Panc1 (cell line): ENCODE measurements at regions not wholly inside any gene's neighbourhood (a gene's known extent, or its start where the extent isn't known, plus 50 kb on each side); places are given as distances from the start of the nearest gene placed in this dataset.

ENCODE experiments used
- ATAC-seq: fragments of 200-7000 bp; cut with Tn5 transposase; 2 replicates; pipeline ENCODE4 v1.9.1; 2020; ENCODE audit warnings: mild to moderate bottlenecking, moderate library complexity
- BruUV-seq: library from RNA; stranded (reverse); fragments of 400-500 nt; replicated peaks from 2 replicates; lab custom pipeline; 2021; lab: Mats Ljungman, UMichigan
- CTCF ChIA-PET: fragments of 300-600 bp; sonication (Branson Sonifier 250); formaldehyde crosslinking; loops from one replicate; lab custom pipeline; 2022; ENCODE audit warnings: antibody characterized with exemption; lab: Charles Lee
- POLR2A ChIA-PET: fragments of 300-600 bp; sonication (Branson Sonifier 250); formaldehyde crosslinking; loops from one replicate; lab custom pipeline; 2022; ENCODE audit warnings: antibody characterized with exemption; lab: Charles Lee
- DNase-seq: peaks from one replicate; pipeline ENCODE4 v3.0.0-alpha.2; 2010; ENCODE audit warnings: low read depth, low spot score
- H3K27ac ChIP-seq: 2 replicates; pipeline ENCODE4 v1.5.1; 2011; ENCODE audit warnings: mild to moderate bottlenecking, low read length, inconsistent platforms
- H3K27me3 ChIP-seq: fragments of 200-500 bp; sonication (Bioruptor generic); 2 replicates; pipeline ENCODE4 v1.6.0; 2014; ENCODE audit warnings: low read length, inconsistent platforms; ENCODE audit not compliant: control insufficient read depth, insufficient read depth
- H3K36me3 ChIP-seq: fragments of 200-500 bp; sonication (Bioruptor generic); 2 replicates; pipeline ENCODE4 v1.5.1; 2014; ENCODE audit warnings: inconsistent platforms, mild to moderate bottlenecking, low read length, moderate library complexity; ENCODE audit not compliant: control insufficient read depth, insufficient read depth
- H3K4me1 ChIP-seq: 2 replicates; pipeline ENCODE4 v1.5.1; 2011; ENCODE audit warnings: inconsistent platforms, mild to moderate bottlenecking, low read length, moderate library complexity; ENCODE audit not compliant: control insufficient read depth, insufficient read depth
- H3K4me3 ChIP-seq, 2 experiments: 2 replicates each; pipeline ENCODE4 v1.5.1; 2011 to 2012; ENCODE audit warnings: low read depth in 2 of 2, low read length in 2 of 2, mild to moderate bottlenecking in 2 of 2, inconsistent platforms in 1 of 2, moderate library complexity in 1 of 2
- H3K9me3 ChIP-seq: fragments of 200-500 bp; sonication (Bioruptor generic); 2 replicates; pipeline ENCODE4 v1.5.1; 2014; ENCODE audit warnings: low read depth, mild to moderate bottlenecking, inconsistent platforms, low read length, moderate library complexity; ENCODE audit not compliant: control insufficient read depth, insufficient read depth
- POLR2AphosphoS5 ChIP-seq: IDR thresholded peaks from 2 replicates; pipeline ENCODE4 v1.6.1; 2012; ENCODE audit warnings: mild to moderate bottlenecking, low read depth, low read length, moderate library complexity
- SIN3A ChIP-seq: IDR thresholded peaks from 2 replicates; pipeline ENCODE4 v1.6.1; 2012; ENCODE audit warnings: low read depth, mild to moderate bottlenecking, low read length, moderate library complexity, borderline replicate concordance; ENCODE audit not compliant: insufficient read depth
- TCF7L2 ChIP-seq: IDR thresholded peaks from 2 replicates; pipeline ENCODE4 v1.6.1; 2011; ENCODE audit warnings: mild to moderate bottlenecking, low read depth, low read length, inconsistent platforms
- in situ Hi-C: cut with HindIII; loops from 2 replicates; pipeline ENCODE4 v1.10.0; 2016; ENCODE audit warnings: low sequenced_read_pairs, low pct_unique_long_range_greater_than_20kb
- intact Hi-C: fragments of 100-400 bp; cut with micrococcal nuclease; formaldehyde crosslinking; loops from one replicate; pipeline ENCODE4 v1.10.0; 2022; ENCODE audit not compliant: unreplicated experiment
- TF ChIP-seq, protein P1 (sequence below): fragments of 450-650 bp; IDR thresholded peaks from 2 replicates; pipeline ENCODE4 v1.5.1; 2017; ENCODE audit warnings: mild to moderate bottlenecking
- TF ChIP-seq, protein P2 (sequence below), 2 experiments: IDR thresholded peaks; 2 replicates each; pipeline ENCODE4 v1.6.1; 2011 to 2012; ENCODE audit warnings: low read depth in 2 of 2, control low read depth in 1 of 2, low read length in 1 of 2, mild to moderate bottlenecking in 1 of 2, moderate library complexity in 1 of 2; ENCODE audit not compliant: insufficient read depth in 1 of 2

DNA sequence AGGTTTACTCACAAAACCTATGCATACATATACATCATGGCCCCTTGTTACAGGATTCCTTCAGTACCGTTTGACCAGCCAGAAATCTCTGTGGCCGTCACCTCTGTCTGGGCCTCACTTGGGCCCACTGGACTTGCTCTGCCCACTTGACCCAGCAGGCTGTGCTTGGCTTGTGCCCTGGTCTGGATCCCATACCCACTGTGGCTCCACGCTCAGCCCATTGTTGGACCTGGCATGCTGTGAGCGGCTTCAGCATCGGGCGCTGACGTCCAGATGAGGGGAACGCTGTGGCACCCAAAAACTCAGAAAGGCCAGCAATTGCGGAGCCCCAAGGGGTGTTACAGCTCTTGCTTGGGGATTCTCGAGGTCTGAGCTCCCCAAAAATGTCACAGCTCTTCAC, 733.6 kb downstream of the PLOD2 start:
- intact Hi-C loops: no loop called here
- no TSS peak for BruUV-seq
- in situ Hi-C loops: no loop called here
- H3K36me3 ChIP-seq: no peaks in the 10 kb centered on the region
- ChIA-PET POLR2A (no interaction called here), CTCF (no interaction called here)
- H3K27me3 ChIP-seq: no peaks in the 10 kb centered on the region
- H3K4me1 ChIP-seq: no peaks in the 10 kb centered on the region
- no peak overlapping the region for H3K27ac ChIP-seq
- DNase-seq (no peak), ATAC-seq (no peak)
- no peak overlapping the region for H3K4me3 ChIP-seq
- TF ChIP-seq TCF7L2 (no peak), POLR2AphosphoS5 (no peak), SIN3A (no peak)
- TF ChIP-seq, protein P1, sequence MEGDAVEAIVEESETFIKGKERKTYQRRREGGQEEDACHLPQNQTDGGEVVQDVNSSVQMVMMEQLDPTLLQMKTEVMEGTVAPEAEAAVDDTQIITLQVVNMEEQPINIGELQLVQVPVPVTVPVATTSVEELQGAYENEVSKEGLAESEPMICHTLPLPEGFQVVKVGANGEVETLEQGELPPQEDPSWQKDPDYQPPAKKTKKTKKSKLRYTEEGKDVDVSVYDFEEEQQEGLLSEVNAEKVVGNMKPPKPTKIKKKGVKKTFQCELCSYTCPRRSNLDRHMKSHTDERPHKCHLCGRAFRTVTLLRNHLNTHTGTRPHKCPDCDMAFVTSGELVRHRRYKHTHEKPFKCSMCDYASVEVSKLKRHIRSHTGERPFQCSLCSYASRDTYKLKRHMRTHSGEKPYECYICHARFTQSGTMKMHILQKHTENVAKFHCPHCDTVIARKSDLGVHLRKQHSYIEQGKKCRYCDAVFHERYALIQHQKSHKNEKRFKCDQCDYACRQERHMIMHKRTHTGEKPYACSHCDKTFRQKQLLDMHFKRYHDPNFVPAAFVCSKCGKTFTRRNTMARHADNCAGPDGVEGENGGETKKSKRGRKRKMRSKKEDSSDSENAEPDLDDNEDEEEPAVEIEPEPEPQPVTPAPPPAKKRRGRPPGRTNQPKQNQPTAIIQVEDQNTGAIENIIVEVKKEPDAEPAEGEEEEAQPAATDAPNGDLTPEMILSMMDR: no peak
- TF ChIP-seq, protein P2, sequence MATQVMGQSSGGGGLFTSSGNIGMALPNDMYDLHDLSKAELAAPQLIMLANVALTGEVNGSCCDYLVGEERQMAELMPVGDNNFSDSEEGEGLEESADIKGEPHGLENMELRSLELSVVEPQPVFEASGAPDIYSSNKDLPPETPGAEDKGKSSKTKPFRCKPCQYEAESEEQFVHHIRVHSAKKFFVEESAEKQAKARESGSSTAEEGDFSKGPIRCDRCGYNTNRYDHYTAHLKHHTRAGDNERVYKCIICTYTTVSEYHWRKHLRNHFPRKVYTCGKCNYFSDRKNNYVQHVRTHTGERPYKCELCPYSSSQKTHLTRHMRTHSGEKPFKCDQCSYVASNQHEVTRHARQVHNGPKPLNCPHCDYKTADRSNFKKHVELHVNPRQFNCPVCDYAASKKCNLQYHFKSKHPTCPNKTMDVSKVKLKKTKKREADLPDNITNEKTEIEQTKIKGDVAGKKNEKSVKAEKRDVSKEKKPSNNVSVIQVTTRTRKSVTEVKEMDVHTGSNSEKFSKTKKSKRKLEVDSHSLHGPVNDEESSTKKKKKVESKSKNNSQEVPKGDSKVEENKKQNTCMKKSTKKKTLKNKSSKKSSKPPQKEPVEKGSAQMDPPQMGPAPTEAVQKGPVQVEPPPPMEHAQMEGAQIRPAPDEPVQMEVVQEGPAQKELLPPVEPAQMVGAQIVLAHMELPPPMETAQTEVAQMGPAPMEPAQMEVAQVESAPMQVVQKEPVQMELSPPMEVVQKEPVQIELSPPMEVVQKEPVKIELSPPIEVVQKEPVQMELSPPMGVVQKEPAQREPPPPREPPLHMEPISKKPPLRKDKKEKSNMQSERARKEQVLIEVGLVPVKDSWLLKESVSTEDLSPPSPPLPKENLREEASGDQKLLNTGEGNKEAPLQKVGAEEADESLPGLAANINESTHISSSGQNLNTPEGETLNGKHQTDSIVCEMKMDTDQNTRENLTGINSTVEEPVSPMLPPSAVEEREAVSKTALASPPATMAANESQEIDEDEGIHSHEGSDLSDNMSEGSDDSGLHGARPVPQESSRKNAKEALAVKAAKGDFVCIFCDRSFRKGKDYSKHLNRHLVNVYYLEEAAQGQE (IDR thresholded peaks at IDR 0.05; ENCODE audit: insufficient read depth in 1 of 2, low read depth in 2 of 2, low read length in 1 of 2): no peak
- H3K9me3 ChIP-seq: peaks cover 4% of the 10 kb centered on the region; the same call in 1 of the 2 replicates

DNA sequence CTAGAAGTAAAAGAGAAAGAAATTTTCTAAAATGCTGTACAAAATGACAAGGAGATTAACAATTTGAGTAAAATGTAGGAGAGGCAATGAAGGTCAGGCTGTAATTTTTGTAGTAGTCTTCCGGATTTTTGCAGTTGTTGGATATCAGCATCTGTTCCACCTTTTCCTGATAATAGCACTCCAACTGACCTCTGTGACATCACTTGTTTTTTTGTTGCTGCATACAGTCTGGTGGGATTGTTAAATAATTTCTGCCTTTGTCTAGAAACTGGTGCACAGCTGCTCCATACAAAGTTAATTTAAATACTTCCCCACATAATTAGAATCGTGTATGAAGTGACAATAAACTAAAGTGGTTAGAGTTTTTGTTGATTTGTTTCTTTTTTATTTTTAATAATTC, 731.4 kb downstream of the PLOD2 start:
- in situ Hi-C loops: no loop called here

More for the DNA sequence above, 731.4 kb downstream of the PLOD2 start:
- ChIA-PET CTCF (no interaction called here), POLR2A (no interaction called here)
- Histone ChIP-seq H3K4me3 (no peak overlapping the region), H3K9me3 (peaks cover 4% of the 10 kb centered on the region; the same call in 1 of the 2 replicates), H3K27ac (no peak overlapping the region), H3K27me3 (no peaks in the 10 kb centered on the region), H3K4me1 (no peaks in the 10 kb centered on the region), H3K36me3 (no peaks in the 10 kb centered on the region)
- TF ChIP-seq, protein P2 (IDR thresholded peaks at IDR 0.05; ENCODE audit: insufficient read depth in 1 of 2, low read depth in 2 of 2, low read length in 1 of 2): no peak
- no peak for TF ChIP-seq SIN3A
- TF ChIP-seq, protein P1: no peak
- no peak for DNase-seq
- no TSS peak for BruUV-seq
- intact Hi-C loops: no loop called here
- ATAC-seq: no peak
